IPS DF 6.9 (cell line): ENCODE measurements at regions not wholly inside any gene's neighbourhood (a gene's known extent, or its start where the extent isn't known, plus 50 kb on each side); places are given as distances from the start of the nearest gene placed in this dataset.

Experiments used
- DNase-seq: peaks from one replicate; pipeline ENCODE4 v3.0.0-alpha.2; 2013; ENCODE audit warnings: low read depth, low spot score
- H3K27ac ChIP-seq: one replicate; pipeline ENCODE4 v1.5.1; 2013; ENCODE audit warnings: low read length, control low read depth
- H3K27me3 ChIP-seq: 2 replicates; pipeline ENCODE4 v1.6.1; 2013; ENCODE audit warnings: mild to moderate bottlenecking, low read length; ENCODE audit not compliant: control insufficient read depth, insufficient read depth
- H3K36me3 ChIP-seq: 2 replicates; pipeline ENCODE4 v1.6.1; 2013; ENCODE audit warnings: low read length; ENCODE audit not compliant: control insufficient read depth, insufficient read depth
- H3K4me1 ChIP-seq: 2 replicates; pipeline ENCODE4 v1.6.1; 2013; ENCODE audit warnings: low read length; ENCODE audit not compliant: control insufficient read depth, insufficient read depth
- H3K4me3 ChIP-seq: 2 replicates; pipeline ENCODE4 v1.5.1; 2013; ENCODE audit warnings: mild to moderate bottlenecking, low read length
- H3K9me3 ChIP-seq: 2 replicates; pipeline ENCODE4 v1.6.1; 2013; ENCODE audit warnings: low read length, inconsistent platforms; ENCODE audit not compliant: control insufficient read depth, insufficient read depth
- WGBS: extraction: QIAGEN DNeasy Blood & Tissue Kit; methylation state at CpG from one replicate; pipeline ENCODE4 v1.1.7; 2013; ENCODE audit warnings: mixed read lengths, missing lambda C conversion rate; ENCODE audit not compliant: insufficient read length, insufficient coverage; 5-methylcytosine and 5-hydroxymethylcytosine counted together

DNA sequence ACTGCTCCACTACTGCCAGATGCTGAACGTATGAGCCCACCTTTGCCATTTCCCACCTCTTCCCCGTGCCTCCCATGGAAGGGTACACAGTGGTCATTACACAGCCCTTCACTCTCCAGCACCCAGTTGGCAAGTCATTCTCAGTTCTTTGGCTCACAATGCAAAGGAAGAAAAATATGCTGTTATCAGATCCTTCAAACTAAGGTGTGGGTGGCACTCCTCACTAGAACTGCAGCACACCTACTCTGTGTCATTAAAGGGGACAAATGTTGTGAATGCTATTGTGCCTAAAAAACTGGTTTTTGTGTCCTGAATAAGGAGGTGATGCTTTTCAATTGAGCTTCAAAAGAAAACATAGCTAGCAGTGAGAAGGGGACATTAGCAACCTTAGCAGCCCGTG is 183.1 kb upstream of the SNX2 start:
- DNase-seq = no peak
- Histone ChIP-seq H3K36me3 (no peaks in the 10 kb centered on the region), H3K4me3 (no peak overlapping the region), H3K27me3 (no peaks in the 10 kb centered on the region), H3K4me1 (no peaks in the 10 kb centered on the region), H3K27ac (no peak overlapping the region), H3K9me3 (no peaks in the 10 kb centered on the region)
- no CpG with 5 or more reads among the region's 3 CpGs for WGBS

DNA sequence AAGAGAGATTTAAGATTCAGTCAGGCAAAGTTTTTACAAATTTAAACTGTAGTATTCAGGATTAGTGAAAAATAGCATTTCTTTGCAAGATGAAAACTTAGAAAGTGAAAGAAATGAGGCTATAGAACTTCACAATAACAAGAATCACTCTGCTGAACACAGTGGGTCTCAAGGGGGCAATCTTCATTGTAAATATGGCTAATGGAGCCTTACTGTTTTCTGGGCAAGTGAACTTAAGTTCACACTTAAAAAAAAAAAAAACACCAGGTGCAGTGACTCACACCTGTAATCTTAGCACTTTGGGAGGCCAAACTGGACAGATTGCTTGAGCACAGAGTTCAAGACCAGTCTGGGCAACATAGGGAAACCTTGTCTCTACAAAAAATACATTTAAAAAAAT is 175.9 kb upstream of the SNX2 start:
- H3K9me3 ChIP-seq = no peaks in the 10 kb centered on the region; the same call in 1 of the 2 replicates
- H3K27me3 ChIP-seq = no peaks in the 10 kb centered on the region; the same call in 1 of the 2 replicates
- H3K36me3 ChIP-seq = no peaks in the 10 kb centered on the region
- H3K27ac ChIP-seq = no peak overlapping the region
- no peaks in the 10 kb centered on the region for H3K4me1 ChIP-seq
- no peak for DNase-seq
- no peak overlapping the region for H3K4me3 ChIP-seq

GRCh38 chr5:122600924-122601323 is 174.0 kb upstream of the SNX2 start:
- H3K36me3 ChIP-seq = no peaks in the 10 kb centered on the region
- H3K4me3 ChIP-seq = no peak overlapping the region
- no CpG with 5 or more reads among the region's 1 CpG for WGBS
- H3K9me3 ChIP-seq = no peaks in the 10 kb centered on the region; the same call in 1 of the 2 replicates
- DNase-seq = no peak
- no peak overlapping the region for H3K27ac ChIP-seq
- no peaks in the 10 kb centered on the region for H3K4me1 ChIP-seq
- H3K27me3 ChIP-seq = no peaks in the 10 kb centered on the region; the same call in 1 of the 2 replicates

GRCh38 chr5:122602700-122603099 is 172.2 kb upstream of the SNX2 start:
- WGBS = no CpG with 5 or more reads among the region's 1 CpG
- no peaks in the 10 kb centered on the region for H3K4me1 ChIP-seq
- H3K4me3 ChIP-seq = no peak overlapping the region
- no peaks in the 10 kb centered on the region; the same call in 1 of the 2 replicates for H3K9me3 ChIP-seq
- H3K27me3 ChIP-seq = no peaks in the 10 kb centered on the region; the same call in 1 of the 2 replicates
- DNase-seq = no peak
- H3K27ac ChIP-seq = no peak overlapping the region
- H3K36me3 ChIP-seq = no peaks in the 10 kb centered on the region

DNA sequence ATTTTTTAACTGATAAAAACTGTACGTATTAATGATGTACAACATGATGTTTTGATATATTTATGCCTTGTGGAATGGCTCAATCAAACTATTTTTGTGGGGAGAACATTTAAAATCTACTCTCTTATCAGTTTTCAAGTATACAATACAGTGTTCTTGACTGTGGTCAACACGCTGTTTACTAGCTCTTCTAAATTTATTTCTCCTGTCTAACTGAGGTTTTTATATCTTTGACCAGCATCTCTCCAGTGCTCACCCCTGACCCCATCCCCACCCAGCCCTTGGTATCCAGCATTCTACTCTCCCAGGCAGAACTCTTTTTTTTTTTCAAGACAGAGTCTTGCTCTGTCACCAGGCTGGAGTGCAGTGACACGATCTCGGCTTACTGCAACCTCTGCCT is 169.6 kb upstream of the SNX2 start:
- Histone ChIP-seq H3K27me3 (no peaks in the 10 kb centered on the region; the same call in 1 of the 2 replicates), H3K9me3 (no peaks in the 10 kb centered on the region; the same call in 1 of the 2 replicates), H3K27ac (no peak overlapping the region), H3K36me3 (no peaks in the 10 kb centered on the region), H3K4me1 (no peaks in the 10 kb centered on the region), H3K4me3 (no peak overlapping the region)
- no peak for DNase-seq
- WGBS = no CpG with 5 or more reads among the region's 4 CpGs

- no CpG with 5 or more reads among the region's 3 CpGs for WGBS
- no peak for DNase-seq
- H3K27me3 ChIP-seq = no peaks in the 10 kb centered on the region; the same call in 1 of the 2 replicates
- H3K27ac ChIP-seq = no peak overlapping the region
- no peak overlapping the region for H3K4me3 ChIP-seq
- H3K36me3 ChIP-seq = no peaks in the 10 kb centered on the region
- no peaks in the 10 kb centered on the region for H3K4me1 ChIP-seq
- H3K9me3 ChIP-seq = no peaks in the 10 kb centered on the region
Measured at GRCh38 chr5:122607818-122608217, 167.1 kb upstream of the SNX2 start.

DNA sequence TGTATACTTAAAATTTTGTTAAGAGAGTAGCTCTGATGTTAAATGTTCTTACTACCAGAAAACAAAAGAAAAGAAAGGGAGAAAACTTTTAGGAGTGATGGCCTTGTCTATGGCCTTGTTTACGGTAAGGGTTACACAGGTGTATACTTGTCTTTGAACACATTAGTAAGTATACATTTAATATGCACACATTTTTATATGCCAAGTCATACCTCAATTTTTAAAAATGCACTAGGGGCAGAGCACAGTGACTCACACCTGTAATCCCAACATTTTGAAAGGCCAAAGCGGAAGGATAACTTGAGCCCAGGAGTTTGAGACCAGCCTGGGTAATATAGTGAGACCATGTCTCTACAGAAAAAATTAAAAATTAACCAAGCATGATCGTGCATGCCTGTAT is 166.7 kb upstream of the SNX2 start:
- no CpG with 5 or more reads among the region's 3 CpGs for WGBS
- no peaks in the 10 kb centered on the region for H3K9me3 ChIP-seq
- H3K36me3 ChIP-seq = no peaks in the 10 kb centered on the region
- H3K27me3 ChIP-seq = no peaks in the 10 kb centered on the region
- H3K4me3 ChIP-seq = no peak overlapping the region
- no peak for DNase-seq
- no peak overlapping the region for H3K27ac ChIP-seq
- no peaks in the 10 kb centered on the region for H3K4me1 ChIP-seq

DNA sequence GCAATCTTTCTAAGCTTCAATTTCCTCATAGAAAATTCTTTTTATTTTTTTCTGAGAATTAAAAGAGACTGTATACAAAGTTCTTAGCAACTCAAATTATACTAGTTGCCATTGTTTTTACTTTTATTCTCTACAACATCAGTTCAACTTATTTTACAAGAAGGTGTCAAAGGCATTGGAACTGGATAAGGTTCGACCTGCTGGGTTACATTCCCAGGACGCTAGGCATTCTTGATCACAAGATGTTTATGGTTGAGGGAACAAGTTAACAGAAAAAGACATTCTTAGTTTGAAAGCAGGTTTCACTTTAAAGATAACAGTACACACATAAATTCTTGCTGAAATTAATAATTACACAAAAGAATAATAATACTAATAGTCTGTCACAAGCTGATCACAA is 163.5 kb upstream of the SNX2 start:
- Histone ChIP-seq H3K27ac (no peak overlapping the region), H3K4me3 (no peak overlapping the region), H3K27me3 (no peaks in the 10 kb centered on the region), H3K9me3 (no peaks in the 10 kb centered on the region), H3K36me3 (no peaks in the 10 kb centered on the region), H3K4me1 (no peaks in the 10 kb centered on the region)
- no CpG with 5 or more reads among the region's 2 CpGs for WGBS
- no peak for DNase-seq

DNA sequence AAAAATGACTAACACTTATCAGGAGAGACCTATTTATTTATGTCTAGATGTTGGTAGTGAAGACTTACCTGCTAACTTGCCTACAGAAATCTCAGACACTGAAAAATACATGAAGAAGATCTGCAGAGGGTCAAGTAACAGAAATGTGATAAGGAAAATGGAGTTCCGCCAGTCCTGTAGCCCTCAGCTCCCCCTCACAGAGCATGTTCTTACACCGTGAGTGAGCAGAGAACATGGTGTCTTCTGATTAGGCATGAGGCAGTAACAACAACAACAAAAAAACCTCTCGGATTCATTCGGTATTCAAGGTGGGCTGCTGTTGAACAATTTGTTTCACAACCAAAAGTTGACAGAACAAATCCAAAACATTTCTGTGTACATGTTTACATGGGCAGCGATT is 162.0 kb upstream of the SNX2 start:
- Histone ChIP-seq H3K27ac (no peak overlapping the region), H3K4me1 (no peaks in the 10 kb centered on the region), H3K36me3 (no peaks in the 10 kb centered on the region), H3K27me3 (no peaks in the 10 kb centered on the region), H3K4me3 (no peak overlapping the region), H3K9me3 (no peaks in the 10 kb centered on the region)
- WGBS = no CpG with 5 or more reads among the region's 5 CpGs
- no peak for DNase-seq

- DNase-seq = no peak
- H3K4me3 ChIP-seq = no peak overlapping the region
- H3K27me3 ChIP-seq = no peaks in the 10 kb centered on the region
- WGBS = no CpG with 5 or more reads among the region's 1 CpG
- H3K36me3 ChIP-seq = no peaks in the 10 kb centered on the region
- no peak overlapping the region for H3K27ac ChIP-seq
- H3K4me1 ChIP-seq = no peaks in the 10 kb centered on the region
- no peaks in the 10 kb centered on the region for H3K9me3 ChIP-seq
Measured at GRCh38 chr5:122615146-122615545, 159.7 kb upstream of the SNX2 start.

GRCh38 chr5:122615832-122616231 is 159.0 kb upstream of the SNX2 start:
- no peak overlapping the region for H3K4me3 ChIP-seq
- H3K36me3 ChIP-seq = no peaks in the 10 kb centered on the region
- H3K9me3 ChIP-seq = no peaks in the 10 kb centered on the region
- H3K27ac ChIP-seq = no peak overlapping the region
- no peak for DNase-seq
- H3K27me3 ChIP-seq = no peaks in the 10 kb centered on the region
- no peaks in the 10 kb centered on the region for H3K4me1 ChIP-seq
